IPS-11a (cell line): ENCODE measurements at regions not wholly inside any gene's neighbourhood (a gene's known extent, or its start where the extent isn't known, plus 50 kb on each side); places are given as distances from the start of the nearest gene placed in this dataset.

Source experiments
- H3K4me3 ChIP-seq: one replicate; pipeline ENCODE4 v1.5.1; 2013; ENCODE audit warnings: low read depth, low read length, control low read depth

DNA sequence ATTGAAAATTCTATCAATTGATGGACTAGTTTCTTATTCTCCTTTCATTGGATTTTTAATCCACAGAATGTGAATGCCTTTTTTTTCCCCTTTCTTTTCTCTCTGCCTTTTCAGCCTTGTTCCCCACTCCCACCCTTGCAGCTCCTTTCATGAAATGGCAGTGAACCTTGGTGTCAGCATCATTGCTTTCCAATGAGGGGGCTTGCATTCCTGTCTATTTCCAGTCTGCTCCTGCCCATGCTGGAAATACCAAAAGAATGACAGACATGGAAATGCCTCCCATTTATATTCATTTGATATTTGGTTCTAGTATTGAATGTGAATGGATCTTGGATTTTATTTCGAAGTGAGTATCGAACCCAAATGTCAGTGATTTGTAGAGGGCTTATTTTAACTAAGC lies 162.7 kb upstream of the SGCD start:
- no peak overlapping the region for H3K4me3 ChIP-seq

DNA sequence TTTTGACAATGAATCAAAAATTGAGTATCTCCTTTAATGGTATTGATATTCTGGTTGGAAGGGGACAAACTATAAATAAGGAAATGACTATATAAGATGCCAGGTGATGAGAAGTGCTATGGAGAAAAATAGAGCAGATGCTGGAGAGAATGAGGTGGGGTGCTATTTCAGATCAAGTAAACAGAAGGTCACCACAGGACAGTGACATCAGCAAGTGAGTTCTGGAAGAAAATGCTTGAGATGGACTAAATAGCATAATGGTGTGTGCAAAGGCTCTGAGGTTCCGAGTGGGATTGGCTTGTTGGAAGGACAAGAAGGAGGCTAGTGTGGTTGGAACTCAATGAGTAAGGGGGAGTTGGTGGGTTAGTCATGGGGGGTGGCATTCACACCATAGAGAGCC lies 157.5 kb upstream of the SGCD start:
- no peak overlapping the region for H3K4me3 ChIP-seq

DNA sequence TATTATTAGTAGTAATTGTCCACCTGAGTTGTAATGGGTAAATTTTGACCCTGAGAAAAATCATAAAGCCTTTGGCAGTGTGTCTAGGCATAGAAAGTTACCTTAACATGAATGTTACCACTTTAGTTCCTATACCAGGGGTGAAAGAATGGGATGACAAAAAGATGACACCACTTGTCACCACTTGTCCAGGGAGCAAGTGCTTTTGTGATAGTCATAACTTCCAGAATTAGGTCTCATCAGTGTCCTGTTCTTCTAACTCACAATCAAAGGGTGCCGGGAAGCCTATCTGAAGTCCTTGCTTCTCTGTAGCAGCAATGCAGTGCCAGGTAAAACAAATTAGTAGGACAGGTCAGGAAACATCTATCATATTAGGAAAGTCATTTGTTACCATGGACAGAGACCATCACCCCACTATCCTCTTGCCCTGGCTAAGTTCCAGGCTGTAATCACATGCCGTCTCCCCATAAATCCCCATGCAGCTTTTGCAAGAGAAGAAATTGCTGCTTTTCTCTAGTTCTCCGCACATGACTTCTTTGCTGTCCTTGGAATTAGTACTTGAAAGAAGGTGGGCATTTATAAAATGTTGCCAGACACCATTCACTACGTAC lies 156.5 kb upstream of the SGCD start:
- H3K4me3 ChIP-seq = no peak overlapping the region

DNA sequence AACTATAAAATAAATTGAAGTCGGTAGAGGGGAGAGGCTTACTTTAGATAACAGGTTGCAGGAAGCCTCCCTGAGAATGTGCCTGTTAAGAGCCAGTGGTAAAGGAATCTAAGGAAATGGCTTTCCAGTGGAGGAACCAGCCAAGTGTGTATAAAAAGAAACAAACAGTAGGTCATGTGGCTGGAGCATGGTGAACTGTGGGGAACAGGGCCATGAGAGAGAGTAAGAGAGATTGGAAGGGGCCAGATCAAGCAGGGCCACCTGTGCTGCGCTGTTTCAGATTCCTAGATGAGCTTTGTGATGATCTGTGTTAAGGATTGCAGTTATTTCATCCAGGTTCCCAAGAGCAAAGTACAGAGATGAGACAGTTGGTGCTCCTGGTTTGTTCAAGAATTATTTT lies 152.7 kb upstream of the SGCD start:
- no peak overlapping the region for H3K4me3 ChIP-seq

DNA sequence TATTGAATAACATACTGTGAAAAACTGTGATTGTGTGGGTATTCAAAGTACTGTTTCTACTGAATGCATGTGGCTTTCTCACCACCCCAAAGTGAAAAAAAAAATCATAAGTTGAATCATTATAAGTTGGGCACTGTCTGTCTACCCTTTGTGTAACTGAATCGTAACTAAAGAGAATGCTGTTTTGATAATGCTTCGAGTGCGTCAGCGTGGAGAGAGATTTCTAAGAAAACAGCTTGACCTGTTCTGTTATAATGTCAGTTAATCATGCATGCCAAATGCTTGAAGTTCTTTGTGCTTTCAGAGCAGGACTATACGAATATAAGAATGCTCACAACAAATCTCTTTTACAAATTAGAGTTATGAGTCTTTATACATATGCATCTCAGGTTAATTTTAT lies 148.8 kb upstream of the SGCD start:
- no peak overlapping the region for H3K4me3 ChIP-seq

DNA sequence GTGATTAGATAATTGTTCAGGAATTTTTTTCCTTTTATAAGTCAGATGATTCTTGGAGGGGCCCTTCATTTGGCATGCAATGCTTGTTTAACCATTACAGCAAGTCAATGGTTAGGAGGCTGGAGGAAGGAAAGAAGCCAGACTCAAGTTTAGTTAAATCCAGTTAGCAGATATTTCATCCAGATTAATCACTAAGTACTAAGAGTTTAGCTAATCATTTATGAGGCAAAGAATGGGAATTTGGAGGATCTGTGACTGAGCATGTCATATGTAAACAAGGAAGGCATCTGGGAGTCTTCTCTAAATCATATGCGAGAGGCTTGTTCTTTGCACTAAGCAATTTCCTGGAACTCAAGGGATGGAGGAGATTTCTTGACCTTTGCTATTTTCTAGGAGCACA lies 145.3 kb upstream of the SGCD start:
- H3K4me3 ChIP-seq = no peak overlapping the region

DNA sequence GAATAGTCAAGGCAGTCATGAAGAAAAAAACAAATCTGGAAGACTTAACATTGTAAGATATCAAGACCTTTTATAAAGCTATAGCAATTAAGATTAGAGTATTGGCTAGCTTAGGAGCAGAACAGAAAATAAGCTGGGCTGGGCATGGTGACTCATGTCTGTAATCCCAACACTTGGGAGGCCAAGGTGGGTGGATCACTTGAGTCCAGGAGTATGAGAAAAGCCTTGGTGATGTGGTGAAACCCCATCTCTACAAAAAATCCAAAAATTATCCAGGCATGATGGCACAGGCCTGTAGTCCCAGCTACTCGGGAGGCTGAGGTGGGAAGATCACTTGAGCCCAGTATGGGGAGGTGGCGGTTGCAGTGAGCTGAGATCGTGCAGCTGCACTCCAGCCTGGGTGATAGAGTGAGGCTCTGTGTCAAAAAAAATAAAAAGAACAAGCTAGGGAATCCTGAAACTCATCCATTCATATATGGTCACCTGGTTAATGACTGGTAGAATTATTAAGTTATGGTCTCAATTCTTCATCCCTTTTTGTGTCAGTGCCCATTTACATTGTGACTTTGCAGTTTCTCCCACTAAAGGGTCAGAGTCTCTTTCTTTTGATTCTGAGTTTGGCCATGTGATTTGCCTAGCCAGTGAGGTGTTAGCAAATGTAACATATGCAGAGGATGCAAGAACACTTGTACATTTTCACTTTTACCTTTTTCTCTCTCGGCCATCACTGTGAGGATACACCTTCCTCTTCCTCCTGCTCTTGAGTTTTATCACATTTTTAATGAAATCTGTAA lies 144.6 kb upstream of the SGCD start:
- H3K4me3 ChIP-seq = no peak overlapping the region

DNA sequence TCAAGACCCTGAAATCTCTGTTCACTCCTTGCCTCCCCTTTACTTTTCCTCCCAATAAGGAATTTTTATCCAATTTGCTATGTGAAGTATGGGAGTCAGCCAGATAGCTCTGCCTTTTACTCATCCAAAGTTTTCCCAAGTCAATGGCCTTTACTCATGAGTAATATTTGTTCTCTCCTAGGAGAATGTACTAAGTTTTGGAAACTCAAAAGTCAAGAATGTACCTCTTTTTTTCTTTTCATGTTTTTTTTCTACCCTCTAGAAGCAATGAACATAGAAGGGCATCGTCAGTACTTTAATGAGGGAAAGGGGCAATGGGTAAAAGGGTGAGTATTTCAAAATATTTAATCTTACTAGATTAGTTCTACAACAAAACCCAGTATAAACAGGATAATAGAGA lies 140.2 kb upstream of the SGCD start:
- H3K4me3 ChIP-seq = no peak overlapping the region

DNA sequence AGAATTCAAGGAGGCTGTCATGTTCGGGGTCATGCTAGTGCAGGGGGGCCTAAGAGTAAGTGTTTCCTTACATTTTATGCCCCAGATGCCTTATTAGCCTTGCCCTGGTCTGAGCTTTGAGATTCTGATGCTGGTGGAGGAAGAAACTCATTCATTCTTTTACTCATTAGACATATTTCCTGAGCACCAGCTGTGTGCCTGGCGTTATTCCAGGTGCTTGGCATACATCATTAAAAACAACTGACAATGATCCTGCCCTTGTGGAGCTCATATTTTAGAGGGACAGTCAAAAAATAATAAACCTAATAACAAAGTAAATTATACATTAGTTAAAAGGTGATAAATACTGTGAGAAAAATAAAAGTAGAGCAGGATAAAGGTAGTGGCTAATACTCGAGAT lies 138.9 kb upstream of the SGCD start:
- no peak overlapping the region for H3K4me3 ChIP-seq

DNA sequence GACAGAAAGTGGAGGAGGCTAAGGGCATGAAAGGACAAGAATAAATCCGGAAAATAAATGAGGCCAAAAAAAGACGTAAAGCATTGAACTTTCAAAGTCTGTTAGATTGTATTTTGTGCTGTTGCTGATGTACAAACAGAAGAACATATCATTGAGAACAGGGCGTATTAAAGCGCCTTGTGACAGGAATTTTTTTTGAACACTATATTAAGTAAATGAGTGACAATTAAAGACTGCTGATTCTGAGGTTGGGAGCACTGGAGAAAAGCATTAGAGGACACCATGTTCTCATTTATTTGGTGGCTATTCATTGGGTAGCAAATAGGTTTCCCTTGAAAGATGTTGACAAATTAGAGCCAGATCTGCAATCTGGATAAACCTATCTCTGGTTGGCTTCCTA lies 137.3 kb upstream of the SGCD start:
- no peak overlapping the region for H3K4me3 ChIP-seq

DNA sequence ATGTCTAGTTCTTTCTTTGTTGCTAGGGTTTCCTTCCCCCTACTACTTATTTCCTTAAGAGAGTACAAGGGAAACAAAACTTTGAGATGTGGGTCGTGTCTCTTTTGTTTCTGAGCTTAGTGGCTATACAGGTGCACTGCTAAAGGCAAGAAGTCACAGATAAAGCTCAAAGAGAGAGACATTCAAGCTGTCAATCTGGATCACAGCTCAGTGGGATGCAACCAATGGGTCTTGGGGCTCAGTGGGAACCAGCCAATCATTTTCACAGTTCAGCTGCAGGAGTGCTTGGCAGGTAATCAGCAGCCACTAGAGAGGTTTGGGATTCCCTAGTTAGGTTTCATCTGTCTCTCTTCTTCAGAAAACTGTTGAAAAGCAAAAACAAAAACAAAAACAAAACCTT lies 135.4 kb upstream of the SGCD start:
- H3K4me3 ChIP-seq = no peak overlapping the region

DNA sequence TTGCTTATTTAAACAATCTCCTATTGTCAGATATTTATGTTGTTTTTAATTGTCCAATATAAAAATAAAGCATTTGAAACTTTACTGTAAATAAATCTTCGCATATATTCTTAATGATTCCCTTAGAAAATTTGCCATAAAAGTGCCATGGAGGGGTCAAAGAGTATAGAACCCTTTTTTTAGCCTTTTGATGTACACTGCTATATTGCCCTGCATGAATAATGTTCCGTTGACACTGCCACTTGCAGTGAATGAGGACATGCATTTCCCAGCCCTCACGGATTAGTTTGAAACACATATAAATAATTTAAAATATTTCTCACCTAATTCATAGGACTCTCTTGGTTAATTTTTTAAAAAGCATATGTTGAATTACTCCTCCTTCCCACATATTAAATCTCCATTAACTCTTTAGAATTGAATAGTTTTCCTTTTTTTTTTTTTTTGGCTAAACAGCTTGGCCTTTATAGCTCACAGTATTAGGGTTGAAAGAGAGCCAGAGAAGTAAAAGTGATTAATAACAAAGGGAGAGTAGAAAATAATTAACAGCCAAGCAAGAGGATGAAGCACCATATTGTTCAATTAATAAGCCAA lies 129.8 kb upstream of the SGCD start:
- no peak overlapping the region for H3K4me3 ChIP-seq

DNA sequence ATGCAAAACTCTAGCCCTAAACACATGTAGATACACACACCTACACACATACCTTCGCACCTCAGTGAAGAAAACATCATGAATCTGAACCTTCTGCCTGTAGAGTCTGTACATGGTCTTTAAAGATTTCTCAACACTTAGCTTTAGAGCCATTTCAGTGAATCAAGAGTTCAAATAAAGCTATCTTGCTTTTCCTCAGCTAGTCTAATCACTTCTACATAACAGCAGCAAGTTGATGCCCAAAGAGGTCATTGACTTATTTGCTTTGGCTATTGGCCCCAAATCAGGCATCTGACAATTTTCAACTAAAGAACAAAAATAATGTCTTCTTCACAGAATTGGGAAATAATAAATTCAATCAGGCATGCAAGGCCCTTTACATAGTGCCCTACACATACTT lies 127.9 kb upstream of the SGCD start:
- no peak overlapping the region for H3K4me3 ChIP-seq

DNA sequence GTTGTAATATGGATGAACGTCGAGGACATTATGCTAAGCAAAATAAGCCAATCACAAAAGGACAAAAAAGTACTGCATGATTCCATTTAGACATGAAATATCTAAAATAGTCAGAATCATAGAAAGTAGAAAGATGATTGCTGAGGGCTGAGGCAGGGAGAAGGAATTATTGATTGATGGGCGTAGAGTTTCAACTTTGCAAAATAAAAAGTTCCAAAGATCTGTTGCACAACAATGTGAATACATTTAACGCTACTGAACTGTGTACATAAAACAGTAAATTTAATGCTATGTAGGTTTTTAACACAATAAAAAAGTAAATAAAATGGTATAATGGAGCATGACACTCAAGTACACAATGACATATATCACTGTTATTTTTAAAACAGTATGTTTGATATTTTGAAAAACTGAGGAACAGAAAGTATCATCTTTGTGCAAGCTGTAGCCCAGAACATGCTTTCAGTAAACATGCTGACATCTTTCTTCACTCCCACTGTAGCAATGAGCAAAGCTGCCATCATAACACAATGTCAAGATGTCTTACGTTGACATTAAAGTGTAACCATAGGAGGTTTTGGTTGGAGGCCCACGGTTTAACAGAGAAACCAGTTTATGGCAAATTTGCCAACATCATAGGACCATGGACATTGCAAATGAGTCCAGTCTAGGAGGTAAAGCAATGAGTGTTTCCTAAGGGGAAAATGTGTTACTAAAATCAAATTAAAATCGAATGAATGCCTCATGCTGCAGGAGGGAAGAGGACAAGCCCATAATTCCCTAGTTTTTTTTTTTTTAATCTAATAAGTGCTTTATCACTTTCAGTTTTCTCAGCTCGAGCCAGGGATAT lies 125.8 kb upstream of the SGCD start:
- no peak overlapping the region for H3K4me3 ChIP-seq

DNA sequence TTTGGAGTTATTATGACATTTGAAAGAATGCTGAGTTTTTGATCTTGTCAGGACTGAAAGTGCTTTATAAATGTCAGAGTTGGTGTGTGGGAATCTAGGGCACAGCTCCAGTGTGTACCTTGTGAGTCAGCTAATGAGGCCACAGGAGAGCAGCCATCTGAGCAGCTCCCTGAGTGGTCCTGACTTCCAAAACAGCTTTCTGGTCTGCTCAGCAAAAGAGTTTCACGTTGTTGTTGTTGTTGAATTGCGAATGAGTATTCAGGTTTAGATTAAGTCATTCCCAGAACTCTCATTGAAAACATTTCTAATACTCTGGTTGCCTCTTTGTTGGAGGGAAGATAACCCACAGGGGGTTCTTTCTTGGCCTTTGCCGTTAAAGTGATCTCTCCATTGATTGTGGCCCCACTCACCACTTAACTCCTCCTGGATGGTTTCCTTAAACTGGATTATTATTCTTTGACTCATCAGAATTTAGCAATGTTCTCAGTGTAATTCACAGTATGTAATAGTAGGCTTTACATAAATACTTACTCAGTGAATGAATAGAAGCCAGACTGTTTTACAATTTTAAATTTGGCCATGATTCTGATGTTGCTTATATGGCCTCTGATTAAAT lies 125.1 kb upstream of the SGCD start:
- H3K4me3 ChIP-seq = no peak overlapping the region

DNA sequence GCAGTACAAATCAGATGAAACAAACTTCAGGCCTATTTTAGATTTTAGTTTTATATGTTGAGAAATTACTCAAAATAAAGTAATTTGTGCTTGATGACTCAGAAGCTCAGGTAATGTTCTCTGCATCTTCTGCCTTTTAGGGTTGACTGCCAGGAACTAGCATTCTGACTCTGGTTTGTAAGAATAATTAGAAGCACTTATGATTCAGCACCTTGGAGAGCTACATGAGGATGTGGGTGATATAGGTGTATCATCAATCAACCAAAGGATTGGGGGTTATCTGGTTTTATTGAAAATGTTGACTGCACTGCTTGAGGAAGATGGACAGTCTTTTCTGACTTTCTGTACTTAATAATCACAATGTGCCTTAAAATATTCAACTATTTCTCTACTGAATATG lies 118.7 kb upstream of the SGCD start:
- H3K4me3 ChIP-seq = no peak overlapping the region

DNA sequence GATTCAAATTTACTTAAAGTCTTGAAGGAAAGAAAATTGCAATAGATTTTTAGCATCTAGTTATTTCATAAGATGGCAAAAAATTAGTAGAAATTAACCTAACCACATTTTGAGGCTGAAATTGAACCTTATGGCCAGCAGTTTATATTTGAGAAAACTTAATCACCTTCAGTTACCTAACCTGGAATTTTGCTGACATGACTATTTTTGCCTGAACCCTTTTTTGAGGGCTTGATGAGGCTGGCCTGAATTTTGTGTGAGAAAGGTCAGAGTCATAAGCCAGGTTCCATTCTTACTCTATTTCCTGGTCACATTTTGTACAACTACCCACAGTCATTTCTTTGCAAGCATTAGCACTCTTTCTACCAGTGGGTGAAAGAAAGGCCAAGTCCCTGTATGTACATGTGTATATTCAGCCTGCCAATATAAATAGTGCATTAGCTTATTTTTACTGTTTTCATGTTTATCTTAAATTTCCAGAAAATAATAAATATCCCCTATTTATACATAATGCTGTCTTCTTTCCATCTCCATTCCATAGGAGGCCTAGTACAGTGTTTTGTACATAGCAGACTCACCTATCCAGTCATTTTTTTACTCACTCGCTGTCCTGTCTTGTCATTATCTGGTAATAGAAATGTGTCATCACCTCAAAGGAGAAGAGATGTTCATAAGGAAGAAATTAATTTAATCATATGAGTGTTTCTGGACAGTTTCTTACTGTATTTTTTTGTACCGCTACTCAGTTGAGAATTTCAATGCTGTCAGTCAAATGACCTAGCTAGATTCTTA lies 108.4 kb upstream of the SGCD start:
- H3K4me3 ChIP-seq = no peak overlapping the region

DNA sequence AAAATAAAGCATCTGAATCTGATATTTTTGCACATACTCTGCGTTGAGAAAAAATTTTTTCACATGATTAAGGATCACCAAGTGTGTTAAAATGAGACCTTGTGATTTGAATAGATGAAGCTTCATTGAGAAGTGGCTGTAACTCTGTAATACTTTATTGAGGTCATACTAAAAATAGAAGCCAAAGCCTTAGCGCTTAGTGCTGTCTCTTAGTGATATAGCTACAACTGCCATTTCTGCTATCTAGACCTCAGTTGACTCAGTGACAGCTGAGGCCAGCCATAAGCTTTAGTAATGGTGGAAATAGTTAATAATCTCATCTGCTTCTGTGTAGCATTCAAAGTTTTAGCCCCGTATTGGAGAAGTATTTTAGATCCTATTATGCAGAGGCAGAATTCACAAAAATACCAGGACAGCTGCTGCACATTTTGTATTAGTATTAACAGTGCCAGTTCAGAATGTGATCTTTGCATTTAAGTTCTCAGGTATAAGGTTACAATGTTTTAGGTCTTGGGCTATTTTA lies 107.4 kb upstream of the SGCD start:
- H3K4me3 ChIP-seq = no peak overlapping the region

DNA sequence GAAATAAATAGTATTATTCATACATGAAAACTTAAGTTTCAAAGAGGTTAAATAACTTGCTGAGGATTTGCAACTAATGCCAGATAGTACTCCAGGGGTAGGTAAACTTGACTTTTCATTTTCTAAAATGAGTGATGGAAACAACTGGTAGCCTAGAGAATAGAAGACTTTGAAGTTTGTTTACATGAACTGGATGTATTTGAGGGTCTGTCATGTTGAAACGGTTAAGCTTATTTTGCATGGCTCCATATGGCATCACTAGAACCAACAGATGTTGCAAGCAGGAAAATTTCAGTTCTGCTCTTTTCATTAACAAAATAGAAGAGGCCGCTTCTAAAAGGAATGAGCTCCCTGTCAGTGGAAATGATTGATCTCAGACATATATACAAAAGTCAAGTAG lies 105.1 kb upstream of the SGCD start:
- no peak overlapping the region for H3K4me3 ChIP-seq

DNA sequence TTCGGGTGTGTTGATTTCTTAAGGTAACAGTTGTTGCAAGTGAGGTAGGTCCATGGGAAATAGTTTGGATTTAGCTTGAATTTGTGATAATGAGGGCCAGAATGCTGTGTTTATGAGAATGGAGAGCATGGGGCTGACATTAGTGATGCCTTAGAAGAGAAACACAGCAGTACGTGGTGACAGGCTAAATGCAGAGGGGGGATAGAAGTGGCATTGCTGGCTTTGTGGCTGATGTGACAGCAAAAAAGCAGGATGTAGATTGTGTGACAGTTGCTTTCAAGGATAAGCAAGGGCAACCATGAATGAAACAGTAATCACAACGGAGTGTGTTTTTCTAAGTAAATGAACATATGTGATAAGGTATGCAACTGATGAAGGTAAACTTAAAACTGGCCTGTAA lies 103.4 kb upstream of the SGCD start:
- H3K4me3 ChIP-seq = no peak overlapping the region
